ENCODE measurements at regions not wholly inside any gene's neighbourhood (a gene's known extent, or its start where the extent isn't known, plus 50 kb on each side); places are given as distances from the start of the nearest gene placed in this dataset.

DNA sequence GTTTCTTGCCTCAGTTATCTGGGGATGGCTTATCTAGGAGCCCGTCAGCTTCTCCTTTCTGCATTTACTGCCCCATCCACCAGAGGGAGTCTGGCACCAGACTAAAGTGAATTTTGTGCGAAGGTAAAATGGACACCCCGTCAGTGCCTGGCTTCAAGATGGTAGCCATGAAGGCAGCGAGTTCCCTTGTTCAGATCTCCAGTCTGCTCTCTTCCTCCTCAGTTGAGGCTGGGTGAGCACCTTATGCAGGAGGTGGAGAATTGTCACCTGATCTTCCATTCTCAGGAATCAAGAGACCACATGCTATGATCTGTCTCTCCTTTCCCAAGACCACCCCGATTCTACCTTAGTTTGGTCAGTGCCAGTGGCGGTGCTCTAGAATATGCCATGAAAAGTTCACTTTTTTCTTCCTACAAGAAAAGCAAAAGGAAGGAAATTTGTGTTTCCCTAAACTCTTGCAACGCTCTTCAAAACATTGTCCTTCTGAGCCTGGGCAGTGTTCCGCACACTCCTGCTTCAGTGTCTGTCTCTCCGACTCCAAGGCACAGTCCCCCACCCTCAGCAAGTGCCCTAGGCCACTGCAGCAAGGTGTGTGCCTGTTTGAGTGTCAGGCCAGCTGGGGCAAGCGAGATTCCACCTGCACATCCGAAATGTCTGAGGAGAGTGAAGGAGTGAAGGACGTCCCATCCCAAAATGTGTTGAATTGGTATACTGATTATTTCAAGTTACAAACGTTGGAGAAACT is 168.6 kb downstream of the SS18 start:
- no peaks in the 10 kb centered on the region for H3K9me3 ChIP-seq (ENCODE audit: control insufficient read depth, insufficient read depth, low read depth, low read length)
- no peak overlapping the region for H3K4me3 ChIP-seq (ENCODE audit: low read depth, low read length)
- H3K4me1 ChIP-seq (ENCODE audit: control insufficient read depth, insufficient read depth, low read length), result no peaks in the 10 kb centered on the region
- no peak overlapping the region for H3K9ac ChIP-seq (ENCODE audit: low read length)
- H3K27ac ChIP-seq (ENCODE audit: low read depth, low read length), result no peak overlapping the region
- no peaks in the 10 kb centered on the region for H3K36me3 ChIP-seq (ENCODE audit: control insufficient read depth, insufficient read depth, low read length)
- H3K27me3 ChIP-seq (ENCODE audit: control insufficient read depth, insufficient read depth, low read length), result no peaks in the 10 kb centered on the region

DNA sequence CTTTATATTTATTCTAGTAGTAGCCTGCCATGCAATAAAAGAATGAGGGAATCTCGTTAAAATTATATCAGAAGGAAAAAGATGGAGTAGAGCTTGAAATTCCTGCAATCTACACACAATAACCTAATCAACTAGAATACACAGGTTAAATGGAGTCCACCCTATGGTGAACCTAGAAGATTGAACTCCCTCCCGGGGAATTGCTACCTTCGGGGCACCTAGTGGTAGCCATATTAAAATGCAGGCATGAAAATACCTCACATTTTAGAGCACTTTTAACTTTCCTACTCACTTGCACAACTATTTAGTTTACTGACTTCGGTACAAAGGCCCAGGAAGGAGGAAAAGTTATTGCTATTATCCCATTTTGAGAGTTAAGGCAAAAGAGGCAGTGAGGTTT is 174.5 kb downstream of the SS18 start:
- no peak overlapping the region for H3K4me3 ChIP-seq (ENCODE audit: low read depth, low read length)
- no peaks in the 10 kb centered on the region for H3K27me3 ChIP-seq (ENCODE audit: control insufficient read depth, insufficient read depth, low read length)
- H3K9ac ChIP-seq (ENCODE audit: low read length), result no peak overlapping the region
- H3K36me3 ChIP-seq (ENCODE audit: control insufficient read depth, insufficient read depth, low read length), result no peaks in the 10 kb centered on the region
- no peaks in the 10 kb centered on the region for H3K4me1 ChIP-seq (ENCODE audit: control insufficient read depth, insufficient read depth, low read length)
- no peak overlapping the region for H3K27ac ChIP-seq (ENCODE audit: low read depth, low read length)
- H3K9me3 ChIP-seq (ENCODE audit: control insufficient read depth, insufficient read depth, low read depth, low read length), result peaks cover 11% of the 10 kb centered on the region; the same call in 1 of the 2 replicates

- no peak overlapping the region for H3K9ac ChIP-seq (ENCODE audit: low read length)
- H3K27ac ChIP-seq (ENCODE audit: low read depth, low read length), result no peak overlapping the region
- H3K27me3 ChIP-seq (ENCODE audit: control insufficient read depth, insufficient read depth, low read length), result no peaks in the 10 kb centered on the region
- 0 out of 2 replicates have a peak, but pooled peaks cover 2% of the 10 kb centered on the region for H3K9me3 ChIP-seq (ENCODE audit: control insufficient read depth, insufficient read depth, low read depth, low read length)
- H3K4me3 ChIP-seq (ENCODE audit: low read depth, low read length), result no peak overlapping the region
- H3K36me3 ChIP-seq (ENCODE audit: control insufficient read depth, insufficient read depth, low read length), result no peaks in the 10 kb centered on the region
- no peaks in the 10 kb centered on the region for H3K4me1 ChIP-seq (ENCODE audit: control insufficient read depth, insufficient read depth, low read length)
These were observed 191.4 kb downstream of the SS18 start for GRCh38 chr18:25898965-25899364.

DNA sequence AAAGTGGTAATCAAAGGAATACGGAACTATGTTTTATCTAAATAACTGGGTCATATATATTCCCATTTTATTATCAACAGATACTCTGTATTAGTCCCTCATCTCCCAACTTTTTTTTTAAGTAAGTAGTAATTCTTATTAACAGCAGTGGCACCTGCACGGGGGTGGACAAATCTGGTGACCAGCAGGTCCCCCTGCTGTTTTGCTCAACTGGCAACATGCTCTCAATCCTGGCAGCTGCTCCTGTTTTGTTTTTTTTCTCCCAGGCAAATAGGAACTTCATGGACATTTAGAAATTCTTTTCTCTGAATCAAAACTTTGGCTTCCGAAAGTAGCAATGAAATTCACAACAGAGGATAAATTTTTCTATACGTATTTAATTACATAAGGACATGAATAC is 193.5 kb downstream of the SS18 start:
- no peak overlapping the region for H3K4me3 ChIP-seq (ENCODE audit: low read depth, low read length)
- H3K9ac ChIP-seq (ENCODE audit: low read length), result no peak overlapping the region
- H3K27me3 ChIP-seq (ENCODE audit: control insufficient read depth, insufficient read depth, low read length), result no peaks in the 10 kb centered on the region
- no peaks in the 10 kb centered on the region for H3K36me3 ChIP-seq (ENCODE audit: control insufficient read depth, insufficient read depth, low read length)
- 0 out of 2 replicates have a peak, but pooled peaks cover 2% of the 10 kb centered on the region for H3K9me3 ChIP-seq (ENCODE audit: control insufficient read depth, insufficient read depth, low read depth, low read length)
- H3K4me1 ChIP-seq (ENCODE audit: control insufficient read depth, insufficient read depth, low read length), result no peaks in the 10 kb centered on the region
- H3K27ac ChIP-seq (ENCODE audit: low read depth, low read length), result no peak overlapping the region

GRCh38 chr18:25896178-25896780 is 194.1 kb downstream of the SS18 start:
- Histone ChIP-seq H3K36me3 (ENCODE audit: control insufficient read depth, insufficient read depth, low read length) (no peaks in the 10 kb centered on the region), H3K27me3 (ENCODE audit: control insufficient read depth, insufficient read depth, low read length) (no peaks in the 10 kb centered on the region), H3K4me1 (ENCODE audit: control insufficient read depth, insufficient read depth, low read length) (no peaks in the 10 kb centered on the region), H3K9ac (ENCODE audit: low read length) (no peak overlapping the region), H3K4me3 (ENCODE audit: low read depth, low read length) (no peak overlapping the region), H3K27ac (ENCODE audit: low read depth, low read length) (no peak overlapping the region), H3K9me3 (ENCODE audit: control insufficient read depth, insufficient read depth, low read depth, low read length) (0 out of 2 replicates have a peak, but pooled peaks cover 2% of the 10 kb centered on the region)

- H3K36me3 ChIP-seq (ENCODE audit: control insufficient read depth, insufficient read depth, low read length), result no peaks in the 10 kb centered on the region
- H3K27me3 ChIP-seq (ENCODE audit: control insufficient read depth, insufficient read depth, low read length), result no peaks in the 10 kb centered on the region
- H3K4me1 ChIP-seq (ENCODE audit: control insufficient read depth, insufficient read depth, low read length), result no peaks in the 10 kb centered on the region
- H3K9me3 ChIP-seq (ENCODE audit: control insufficient read depth, insufficient read depth, low read depth, low read length), result no peaks in the 10 kb centered on the region
- H3K27ac ChIP-seq (ENCODE audit: low read depth, low read length), result no peak overlapping the region
- no peak overlapping the region for H3K9ac ChIP-seq (ENCODE audit: low read length)
- H3K4me3 ChIP-seq (ENCODE audit: low read depth, low read length), result no peak overlapping the region
These were observed 194.9 kb downstream of the SS18 start for GRCh38 chr18:25895518-25895917.

DNA sequence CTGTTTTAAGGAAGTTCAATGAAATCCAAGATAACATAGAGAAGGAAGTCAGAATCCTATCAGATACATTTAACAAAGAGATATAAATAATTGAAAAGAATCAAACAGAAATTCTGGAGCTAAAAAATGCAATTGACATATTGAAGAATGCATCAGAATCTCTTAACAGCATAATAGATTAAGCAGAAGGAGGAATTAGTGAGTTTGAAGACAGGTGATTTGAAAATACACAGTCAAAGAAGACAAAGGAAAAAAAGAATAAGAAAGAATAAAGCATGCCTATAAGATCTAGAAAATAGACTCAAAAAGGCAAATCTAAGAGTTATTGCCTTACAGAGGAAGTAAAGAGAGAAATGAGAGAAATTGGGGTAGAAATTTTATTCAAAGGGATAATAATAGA is 204.1 kb downstream of the SS18 start:
- no peaks in the 10 kb centered on the region for H3K36me3 ChIP-seq (ENCODE audit: control insufficient read depth, insufficient read depth, low read length)
- H3K9me3 ChIP-seq (ENCODE audit: control insufficient read depth, insufficient read depth, low read depth, low read length), result no peaks in the 10 kb centered on the region
- H3K9ac ChIP-seq (ENCODE audit: low read length), result no peak overlapping the region
- H3K27ac ChIP-seq (ENCODE audit: low read depth, low read length), result no peak overlapping the region
- peaks cover 6% of the 10 kb centered on the region; the same call in 1 of the 2 replicates for H3K4me1 ChIP-seq (ENCODE audit: control insufficient read depth, insufficient read depth, low read length)
- H3K27me3 ChIP-seq (ENCODE audit: control insufficient read depth, insufficient read depth, low read length), result no peaks in the 10 kb centered on the region
- no peak overlapping the region for H3K4me3 ChIP-seq (ENCODE audit: low read depth, low read length)

DNA sequence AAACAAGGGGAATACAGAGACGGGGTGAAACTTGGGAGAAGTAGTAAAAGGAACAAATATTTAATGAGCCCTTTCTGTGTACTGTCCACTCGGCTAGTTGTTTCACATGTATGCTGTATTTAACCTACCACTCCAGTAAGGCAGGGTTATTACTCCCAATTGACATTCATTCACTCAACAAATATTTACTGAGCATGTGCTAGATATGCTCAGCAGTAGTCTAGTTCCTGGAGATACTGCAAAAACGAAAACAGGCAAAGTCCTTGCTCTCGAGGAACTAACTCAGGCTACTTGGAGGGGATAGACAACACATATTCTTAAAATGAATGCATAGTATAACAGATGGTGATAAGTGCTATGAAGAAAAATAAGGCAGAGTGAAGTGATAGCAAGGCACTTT is 207.3 kb downstream of the SS18 start:
- Histone ChIP-seq H3K36me3 (ENCODE audit: control insufficient read depth, insufficient read depth, low read length) (no peaks in the 10 kb centered on the region), H3K27ac (ENCODE audit: low read depth, low read length) (no peak overlapping the region), H3K4me3 (ENCODE audit: low read depth, low read length) (no peak overlapping the region), H3K9ac (ENCODE audit: low read length) (no peak overlapping the region), H3K27me3 (ENCODE audit: control insufficient read depth, insufficient read depth, low read length) (no peaks in the 10 kb centered on the region), H3K4me1 (ENCODE audit: control insufficient read depth, insufficient read depth, low read length) (peaks cover 6% of the 10 kb centered on the region; the same call in 1 of the 2 replicates), H3K9me3 (ENCODE audit: control insufficient read depth, insufficient read depth, low read depth, low read length) (no peaks in the 10 kb centered on the region)

DNA sequence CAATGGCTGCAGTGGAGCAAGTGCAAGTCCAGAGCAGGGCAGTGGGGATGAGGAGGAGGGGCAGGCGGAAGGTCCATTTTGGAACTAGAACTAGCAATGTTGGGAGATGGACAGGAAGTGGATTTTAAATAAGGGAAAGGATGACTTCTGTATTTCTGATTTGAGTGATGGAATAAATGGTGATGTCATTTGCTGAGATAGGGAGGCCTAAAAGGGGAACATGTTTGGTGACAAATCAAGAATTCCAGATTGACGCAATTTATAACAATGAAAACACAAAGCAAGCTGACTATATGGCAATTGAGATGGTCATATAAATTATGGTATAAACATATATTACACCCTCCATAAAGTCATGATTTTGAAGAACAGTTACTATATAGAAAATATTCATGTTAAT is 209.3 kb downstream of the SS18 start:
- H3K27me3 ChIP-seq (ENCODE audit: control insufficient read depth, insufficient read depth, low read length), result no peaks in the 10 kb centered on the region
- H3K4me1 ChIP-seq (ENCODE audit: control insufficient read depth, insufficient read depth, low read length), result peaks cover 6% of the 10 kb centered on the region; the same call in 1 of the 2 replicates
- no peak overlapping the region for H3K4me3 ChIP-seq (ENCODE audit: low read depth, low read length)
- H3K27ac ChIP-seq (ENCODE audit: low read depth, low read length), result no peak overlapping the region
- no peaks in the 10 kb centered on the region for H3K36me3 ChIP-seq (ENCODE audit: control insufficient read depth, insufficient read depth, low read length)
- no peak overlapping the region for H3K9ac ChIP-seq (ENCODE audit: low read length)
- H3K9me3 ChIP-seq (ENCODE audit: control insufficient read depth, insufficient read depth, low read depth, low read length), result no peaks in the 10 kb centered on the region

DNA sequence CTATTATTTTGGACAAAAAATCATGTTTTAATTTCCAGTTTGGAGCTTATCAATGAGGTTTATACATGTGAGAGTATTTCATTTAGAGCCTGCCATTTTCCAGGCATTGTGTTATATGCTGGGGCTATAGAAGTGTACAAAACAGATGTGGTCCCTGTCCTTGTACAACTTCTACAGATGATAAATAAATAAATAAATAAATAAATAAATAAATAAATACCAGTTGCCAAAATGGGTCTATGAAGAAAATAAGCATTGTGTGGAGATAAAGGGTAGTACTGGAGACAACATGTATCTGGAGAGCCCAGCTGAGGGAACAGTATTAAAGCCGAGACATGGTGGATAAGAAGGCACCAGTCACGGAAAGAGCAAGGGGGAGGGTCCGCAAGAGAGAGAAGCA is 210.0 kb downstream of the SS18 start:
- no peak overlapping the region for H3K27ac ChIP-seq (ENCODE audit: low read depth, low read length)
- no peak overlapping the region for H3K9ac ChIP-seq (ENCODE audit: low read length)
- H3K27me3 ChIP-seq (ENCODE audit: control insufficient read depth, insufficient read depth, low read length), result no peaks in the 10 kb centered on the region
- no peak overlapping the region for H3K4me3 ChIP-seq (ENCODE audit: low read depth, low read length)
- no peaks in the 10 kb centered on the region for H3K9me3 ChIP-seq (ENCODE audit: control insufficient read depth, insufficient read depth, low read depth, low read length)
- H3K36me3 ChIP-seq (ENCODE audit: control insufficient read depth, insufficient read depth, low read length), result no peaks in the 10 kb centered on the region
- H3K4me1 ChIP-seq (ENCODE audit: control insufficient read depth, insufficient read depth, low read length), result peaks cover 6% of the 10 kb centered on the region; the same call in 1 of the 2 replicates

- Histone ChIP-seq H3K27ac (ENCODE audit: low read depth, low read length) (no peak overlapping the region), H3K4me3 (ENCODE audit: low read depth, low read length) (no peak overlapping the region), H3K4me1 (ENCODE audit: control insufficient read depth, insufficient read depth, low read length) (no peaks in the 10 kb centered on the region), H3K36me3 (ENCODE audit: control insufficient read depth, insufficient read depth, low read length) (no peaks in the 10 kb centered on the region), H3K9me3 (ENCODE audit: control insufficient read depth, insufficient read depth, low read depth, low read length) (0 out of 2 replicates have a peak, but pooled peaks cover 2% of the 10 kb centered on the region), H3K9ac (ENCODE audit: low read length) (no peak overlapping the region), H3K27me3 (ENCODE audit: control insufficient read depth, insufficient read depth, low read length) (no peaks in the 10 kb centered on the region)
These were observed 214.0 kb downstream of the SS18 start for GRCh38 chr18:25876330-25876948.

Data from HUES6 (cell line).